ENCODE measurements at regions not wholly inside any gene's neighbourhood (a gene's known extent, or its start where the extent isn't known, plus 50 kb on each side); places are given as distances from the start of the nearest gene placed in this dataset.

DNA sequence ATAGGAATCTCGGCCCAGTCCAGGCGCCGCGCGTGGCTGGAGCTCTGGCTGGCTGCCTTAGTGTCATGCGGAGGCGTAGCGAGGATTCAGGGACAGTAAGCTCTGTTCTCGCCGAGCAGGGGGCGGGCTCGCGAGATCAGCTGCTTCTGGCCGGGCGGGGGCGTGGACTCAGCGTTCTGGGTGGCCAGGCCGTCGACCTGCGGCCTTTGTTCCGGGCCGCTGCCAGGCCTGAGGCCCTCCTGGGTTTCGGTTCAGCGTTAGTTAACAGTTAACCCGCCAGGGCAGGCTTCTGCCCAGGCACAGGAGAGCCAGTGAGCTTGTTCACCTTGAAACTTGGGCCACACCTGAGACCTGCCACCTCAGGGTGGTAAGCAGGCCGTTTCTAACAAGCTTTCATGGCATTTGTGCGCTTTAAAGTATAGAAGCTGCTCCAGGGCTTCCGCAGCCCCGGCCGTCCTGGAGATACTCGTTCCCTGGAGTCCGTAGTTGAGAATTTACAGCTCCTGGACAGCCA lies 332.2 kb upstream of the SGCG start:
- TF ChIP-seq E2F4 (CRISPR knock-in tag; IDR thresholded peaks at IDR 0.05; ENCODE audit: low read depth) = no peak
- TF ChIP-seq RBM22 (IDR thresholded peaks at IDR 0.05; ENCODE audit: low read depth, low read length, poor library complexity, severe bottlenecking) = no peak
- no peak for TF ChIP-seq IFI16 (CRISPR knock-in tag; IDR thresholded peaks at IDR 0.05)
